ENCODE measurements at regions not wholly inside any gene's neighbourhood (a gene's known extent, or its start where the extent isn't known, plus 50 kb on each side); places are given as distances from the start of the nearest gene placed in this dataset.

DNA sequence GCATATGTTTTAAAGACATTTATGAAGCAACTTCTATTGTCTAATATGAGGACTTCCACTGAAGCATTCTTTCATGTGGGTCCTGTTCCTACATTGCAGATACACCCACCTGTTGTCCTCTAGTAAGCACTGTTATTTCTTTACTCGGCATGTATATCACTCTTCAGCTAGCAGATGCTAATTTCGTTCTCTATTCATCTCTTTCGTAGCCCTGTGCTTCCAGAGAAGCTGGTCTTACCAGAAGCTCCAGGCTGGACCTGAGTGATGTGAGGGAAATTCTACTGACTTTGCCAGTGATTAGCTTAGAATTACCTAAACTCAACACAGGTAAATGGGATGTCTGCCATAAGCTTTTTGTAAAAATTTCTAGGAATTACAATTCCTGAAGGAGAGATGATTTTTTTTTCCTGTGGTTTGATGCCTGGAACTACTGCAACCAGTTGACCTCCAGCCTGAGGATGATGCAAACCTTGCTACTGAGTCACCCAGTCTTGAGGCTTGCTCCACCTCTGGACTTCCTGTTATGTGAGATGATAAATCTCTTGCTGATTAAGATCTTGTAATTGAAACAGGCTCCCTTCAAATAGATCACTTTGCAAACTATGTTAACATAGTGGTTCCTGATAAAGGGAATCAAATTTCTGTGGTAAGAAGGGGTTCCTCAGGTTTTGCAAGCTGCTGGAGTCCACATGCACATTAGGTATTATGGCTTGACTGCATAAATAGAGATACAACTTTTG, 52.2 kb upstream of the SPINK5 start:
- Histone ChIP-seq H3K27ac (ENCODE audit: extremely low read depth, low read depth, low read length) (no peak overlapping the region), H3K9me3 (ENCODE audit: control insufficient read depth, insufficient read depth, low read depth, low read length) (no peaks in the 10 kb centered on the region), H3K4me3 (ENCODE audit: low read depth, low read length) (no peak overlapping the region), H3K4me1 (ENCODE audit: control insufficient read depth, insufficient read depth, low read length) (0 out of 2 replicates have a peak, but pooled peaks cover 5% of the 10 kb centered on the region), H3K36me3 (ENCODE audit: control insufficient read depth in 2 of 2, insufficient read depth in 1 of 2, low read length in 2 of 2) (no peaks in the 10 kb centered on the region)
- ChIA-PET CTCF (interaction anchor here (0.6 to 0.7 kb wide), 4 partner anchors 46 to 253 kb away, joined by 3 to 4 read pairs (median 3); no protein-coding TSS in a partner anchor), POLR2A (interaction anchor here (1.0 kb wide), 1 partner anchor 9 kb away, joined by 4 read pairs; no protein-coding TSS in a partner anchor)
- TF ChIP-seq ZNF112 (tag by site-specific recombination; IDR thresholded peaks at IDR 0.05) (no peak), PRDM1 (tag by site-specific recombination; IDR thresholded peaks at IDR 0.05) (no peak), ZNF324 (tag by site-specific recombination; IDR thresholded peaks at IDR 0.05) (0 out of 2 replicates have a peak, but pooled peaks have one; percentile 54), ZNF138 (tag by site-specific recombination; IDR thresholded peaks at IDR 0.05; ENCODE audit: borderline replicate concordance) (no peak), ZIC2 (tag by site-specific recombination; IDR thresholded peaks at IDR 0.05) (no peak), ZNF174 (tag by site-specific recombination; IDR thresholded peaks at IDR 0.05) (no peak), ZSCAN16 (tag by site-specific recombination; IDR thresholded peaks at IDR 0.05) (peak; percentile 72; the same call in 1 of the 2 replicates), ZNF623 (tag by site-specific recombination; IDR thresholded peaks at IDR 0.05) (no peak), EGR2 (tag by site-specific recombination; IDR thresholded peaks at IDR 0.05; ENCODE audit: low read depth) (no peak), SP2 (tag by site-specific recombination; IDR thresholded peaks at IDR 0.05) (no peak), KLF1 (tag by site-specific recombination; IDR thresholded peaks at IDR 0.05) (no peak), ZNF513 (tag by site-specific recombination; IDR thresholded peaks at IDR 0.05) (no peak), ZFP37 (tag by site-specific recombination; IDR thresholded peaks at IDR 0.05) (no peak), FEZF1 (tag by site-specific recombination; IDR thresholded peaks at IDR 0.05) (peak; percentile 81), ZNF473 (tag by site-specific recombination; IDR thresholded peaks at IDR 0.05) (no peak), ZNF341 (tag by site-specific recombination; IDR thresholded peaks at IDR 0.05; ENCODE audit: low read depth) (no peak), ZNF768 (tag by site-specific recombination; IDR thresholded peaks at IDR 0.05) (no peak), OVOL3 (tag by site-specific recombination; IDR thresholded peaks at IDR 0.05) (peak; percentile 59; the same call in 1 of the 2 replicates), TCF7L2 (IDR thresholded peaks at IDR 0.05; ENCODE audit: borderline replicate concordance, low read depth, low read length) (0 out of 2 replicates have a peak, but pooled peaks have one; percentile 49), ZNF184 (tag by site-specific recombination; IDR thresholded peaks at IDR 0.05) (0 out of 2 replicates have a peak, but pooled peaks have one; percentile 13), ZNF350 (tag by site-specific recombination; IDR thresholded peaks at IDR 0.05) (no peak), TRIM28 (IDR thresholded peaks at IDR 0.05; ENCODE audit: borderline replicate concordance, low read length) (peak; percentile 16; the same call in 1 of the 2 replicates), ZNF629 (tag by site-specific recombination; IDR thresholded peaks at IDR 0.05) (0 out of 2 replicates have a peak, but pooled peaks have one; percentile 33), ZNF677 (tag by site-specific recombination; IDR thresholded peaks at IDR 0.05) (no peak), BCL11B (tag by site-specific recombination; IDR thresholded peaks at IDR 0.05; ENCODE audit: low read depth) (no peak), YY1 (tag by site-specific recombination; IDR thresholded peaks at IDR 0.05) (no peak), ZNF660 (tag by site-specific recombination; IDR thresholded peaks at IDR 0.05) (no peak), ZNF16 (tag by site-specific recombination; IDR thresholded peaks at IDR 0.05; ENCODE audit: low read depth) (no peak), ZBTB8A (tag by site-specific recombination; IDR thresholded peaks at IDR 0.05) (no peak)
- TF ChIP-seq, protein P1, sequence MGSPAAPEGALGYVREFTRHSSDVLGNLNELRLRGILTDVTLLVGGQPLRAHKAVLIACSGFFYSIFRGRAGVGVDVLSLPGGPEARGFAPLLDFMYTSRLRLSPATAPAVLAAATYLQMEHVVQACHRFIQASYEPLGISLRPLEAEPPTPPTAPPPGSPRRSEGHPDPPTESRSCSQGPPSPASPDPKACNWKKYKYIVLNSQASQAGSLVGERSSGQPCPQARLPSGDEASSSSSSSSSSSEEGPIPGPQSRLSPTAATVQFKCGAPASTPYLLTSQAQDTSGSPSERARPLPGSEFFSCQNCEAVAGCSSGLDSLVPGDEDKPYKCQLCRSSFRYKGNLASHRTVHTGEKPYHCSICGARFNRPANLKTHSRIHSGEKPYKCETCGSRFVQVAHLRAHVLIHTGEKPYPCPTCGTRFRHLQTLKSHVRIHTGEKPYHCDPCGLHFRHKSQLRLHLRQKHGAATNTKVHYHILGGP (tag by site-specific recombination; IDR thresholded peaks at IDR 0.05): no peak
- TF ChIP-seq, protein P2, sequence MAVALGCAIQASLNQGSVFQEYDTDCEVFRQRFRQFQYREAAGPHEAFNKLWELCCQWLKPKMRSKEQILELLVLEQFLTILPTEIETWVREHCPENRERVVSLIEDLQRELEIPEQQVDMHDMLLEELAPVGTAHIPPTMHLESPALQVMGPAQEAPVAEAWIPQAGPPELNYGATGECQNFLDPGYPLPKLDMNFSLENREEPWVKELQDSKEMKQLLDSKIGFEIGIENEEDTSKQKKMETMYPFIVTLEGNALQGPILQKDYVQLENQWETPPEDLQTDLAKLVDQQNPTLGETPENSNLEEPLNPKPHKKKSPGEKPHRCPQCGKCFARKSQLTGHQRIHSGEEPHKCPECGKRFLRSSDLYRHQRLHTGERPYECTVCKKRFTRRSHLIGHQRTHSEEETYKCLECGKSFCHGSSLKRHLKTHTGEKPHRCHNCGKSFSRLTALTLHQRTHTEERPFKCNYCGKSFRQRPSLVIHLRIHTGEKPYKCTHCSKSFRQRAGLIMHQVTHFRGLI (tag by site-specific recombination; IDR thresholded peaks at IDR 0.05): no peak
- TF ChIP-seq, protein P3, sequence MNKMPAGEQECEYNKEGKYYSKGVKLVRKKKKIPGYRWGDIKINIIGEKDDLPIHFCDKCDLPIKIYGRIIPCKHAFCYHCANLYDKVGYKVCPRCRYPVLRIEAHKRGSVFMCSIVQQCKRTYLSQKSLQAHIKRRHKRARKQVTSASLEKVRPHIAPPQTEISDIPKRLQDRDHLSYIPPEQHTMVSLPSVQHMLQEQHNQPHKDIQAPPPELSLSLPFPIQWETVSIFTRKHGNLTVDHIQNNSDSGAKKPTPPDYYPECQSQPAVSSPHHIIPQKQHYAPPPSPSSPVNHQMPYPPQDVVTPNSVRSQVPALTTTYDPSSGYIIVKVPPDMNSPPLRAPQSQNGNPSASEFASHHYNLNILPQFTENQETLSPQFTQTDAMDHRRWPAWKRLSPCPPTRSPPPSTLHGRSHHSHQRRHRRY (tag by site-specific recombination; IDR thresholded peaks at IDR 0.05): no peak
- TF ChIP-seq, protein P4, sequence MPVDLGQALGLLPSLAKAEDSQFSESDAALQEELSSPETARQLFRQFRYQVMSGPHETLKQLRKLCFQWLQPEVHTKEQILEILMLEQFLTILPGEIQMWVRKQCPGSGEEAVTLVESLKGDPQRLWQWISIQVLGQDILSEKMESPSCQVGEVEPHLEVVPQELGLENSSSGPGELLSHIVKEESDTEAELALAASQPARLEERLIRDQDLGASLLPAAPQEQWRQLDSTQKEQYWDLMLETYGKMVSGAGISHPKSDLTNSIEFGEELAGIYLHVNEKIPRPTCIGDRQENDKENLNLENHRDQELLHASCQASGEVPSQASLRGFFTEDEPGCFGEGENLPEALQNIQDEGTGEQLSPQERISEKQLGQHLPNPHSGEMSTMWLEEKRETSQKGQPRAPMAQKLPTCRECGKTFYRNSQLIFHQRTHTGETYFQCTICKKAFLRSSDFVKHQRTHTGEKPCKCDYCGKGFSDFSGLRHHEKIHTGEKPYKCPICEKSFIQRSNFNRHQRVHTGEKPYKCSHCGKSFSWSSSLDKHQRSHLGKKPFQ (tag by site-specific recombination; IDR thresholded peaks at IDR 0.05): no peak

Measured in HEK293 (cell line).